ENCODE measurements at regions not wholly inside any gene's neighbourhood (a gene's known extent, or its start where the extent isn't known, plus 50 kb on each side); places are given as distances from the start of the nearest gene placed in this dataset.

- DNase-seq (ENCODE audit: low spot score): no peak
Observed at GRCh38 chr17:70230850-70231640, 61.7 kb downstream of the KCNJ2 start.

- no peak for DNase-seq (ENCODE audit: low spot score)
Observed at GRCh38 chr17:70232466-70232865, 63.1 kb downstream of the KCNJ2 start.

- DNase-seq (ENCODE audit: low spot score): no peak
Observed at GRCh38 chr17:70235252-70235651, 65.9 kb downstream of the KCNJ2 start.

GRCh38 chr17:70238228-70238627 is 68.9 kb downstream of the KCNJ2 start:
- DNase-seq (ENCODE audit: low spot score): no peak

GRCh38 chr17:70238646-70239045 is 69.3 kb downstream of the KCNJ2 start:
- no peak for DNase-seq (ENCODE audit: low spot score)

- DNase-seq (ENCODE audit: low spot score): no peak
Observed at GRCh38 chr17:70239391-70239826, 70.1 kb downstream of the KCNJ2 start.

GRCh38 chr17:70241071-70241470 is 71.7 kb downstream of the KCNJ2 start:
- DNase-seq (ENCODE audit: low spot score): no peak

GRCh38 chr17:70242781-70243437 is 73.6 kb downstream of the KCNJ2 start:
- DNase-seq (ENCODE audit: low spot score): no peak

- DNase-seq (ENCODE audit: low spot score): no peak
Observed at GRCh38 chr17:70251706-70252105, 82.4 kb downstream of the KCNJ2 start.

- DNase-seq (ENCODE audit: low spot score): no peak
Observed at GRCh38 chr17:70254735-70255460, 85.6 kb downstream of the KCNJ2 start.

GRCh38 chr17:70256751-70257150 is 87.4 kb downstream of the KCNJ2 start:
- DNase-seq (ENCODE audit: low spot score): no peak

GRCh38 chr17:70258465-70258864 is 89.1 kb downstream of the KCNJ2 start:
- no peak for DNase-seq (ENCODE audit: low spot score)

GRCh38 chr17:70259400-70259799 is 90.1 kb downstream of the KCNJ2 start:
- DNase-seq (ENCODE audit: low spot score): no peak

GRCh38 chr17:70261170-70261569 is 91.8 kb downstream of the KCNJ2 start:
- no peak for DNase-seq (ENCODE audit: low spot score)

GRCh38 chr17:70265471-70265870 is 96.1 kb downstream of the KCNJ2 start:
- DNase-seq (ENCODE audit: low spot score): peak; percentile 19

- DNase-seq (ENCODE audit: low spot score): no peak
Observed at GRCh38 chr17:70266394-70266793, 97.1 kb downstream of the KCNJ2 start.

GRCh38 chr17:70268383-70268782 is 99.1 kb downstream of the KCNJ2 start:
- DNase-seq (ENCODE audit: low spot score): no peak

GRCh38 chr17:70270554-70270953 is 101.2 kb downstream of the KCNJ2 start:
- no peak for DNase-seq (ENCODE audit: low spot score)

- no peak for DNase-seq (ENCODE audit: low spot score)
Observed at GRCh38 chr17:70271200-70271599, 101.9 kb downstream of the KCNJ2 start.

- DNase-seq (ENCODE audit: low spot score): no peak
Observed at GRCh38 chr17:70271672-70272071, 102.3 kb downstream of the KCNJ2 start.

GRCh38 chr17:70274255-70274654 is 104.9 kb downstream of the KCNJ2 start:
- DNase-seq (ENCODE audit: low spot score): no peak

- DNase-seq (ENCODE audit: low spot score): no peak
Observed at GRCh38 chr17:70276906-70277305, 107.6 kb downstream of the KCNJ2 start.
